ENCODE measurements at regions not wholly inside any gene's neighbourhood (a gene's known extent, or its start where the extent isn't known, plus 50 kb on each side); places are given as distances from the start of the nearest gene placed in this dataset.

- H3K4me3 ChIP-seq (ENCODE audit: low read length) = no peak overlapping the region
- no peak for DNase-seq (ENCODE audit: low read depth)
- TF ChIP-seq CTCF (IDR thresholded peaks at IDR 0.05; ENCODE audit: insufficient read depth, low read depth, low read length, missing control alignments) = no peak
Measured at GRCh38 chr3:78013653-78014052, 973.8 kb downstream of the ROBO2 start.

GRCh38 chr3:78015856-78016255 is 976.0 kb downstream of the ROBO2 start:
- TF ChIP-seq CTCF (IDR thresholded peaks at IDR 0.05; ENCODE audit: insufficient read depth, low read depth, low read length, missing control alignments) = no peak
- DNase-seq (ENCODE audit: low read depth) = no peak
- no peak overlapping the region for H3K4me3 ChIP-seq (ENCODE audit: low read length)

- H3K4me3 ChIP-seq (ENCODE audit: low read length) = no peak overlapping the region
- no peak for DNase-seq (ENCODE audit: low read depth)
- no peak for TF ChIP-seq CTCF (IDR thresholded peaks at IDR 0.05; ENCODE audit: insufficient read depth, low read depth, low read length, missing control alignments)
Measured at GRCh38 chr3:78021710-78022109, 981.8 kb downstream of the ROBO2 start.

- TF ChIP-seq CTCF (IDR thresholded peaks at IDR 0.05; ENCODE audit: insufficient read depth, low read depth, low read length, missing control alignments) = no peak
- no peak overlapping the region for H3K4me3 ChIP-seq (ENCODE audit: low read length)
- no peak for DNase-seq (ENCODE audit: low read depth)
Measured at GRCh38 chr3:78022232-78022631, 982.3 kb downstream of the ROBO2 start.

GRCh38 chr3:78023257-78023656 is 983.4 kb downstream of the ROBO2 start:
- DNase-seq (ENCODE audit: low read depth) = no peak
- no peak for TF ChIP-seq CTCF (IDR thresholded peaks at IDR 0.05; ENCODE audit: insufficient read depth, low read depth, low read length, missing control alignments)
- H3K4me3 ChIP-seq (ENCODE audit: low read length) = no peak overlapping the region

GRCh38 chr3:78025916-78026315 is 986.0 kb downstream of the ROBO2 start:
- TF ChIP-seq CTCF (IDR thresholded peaks at IDR 0.05; ENCODE audit: insufficient read depth, low read depth, low read length, missing control alignments) = no peak
- H3K4me3 ChIP-seq (ENCODE audit: low read length) = no peak overlapping the region
- DNase-seq (ENCODE audit: low read depth) = no peak

- no peak for TF ChIP-seq CTCF (IDR thresholded peaks at IDR 0.05; ENCODE audit: insufficient read depth, low read depth, low read length, missing control alignments)
- no peak for DNase-seq (ENCODE audit: low read depth)
- H3K4me3 ChIP-seq (ENCODE audit: low read length) = no peak overlapping the region
Measured at GRCh38 chr3:78026318-78026828, 986.5 kb downstream of the ROBO2 start.
